Neural progenitor cell (in vitro differentiated cells): ENCODE measurements at regions not wholly inside any gene's neighbourhood (a gene's known extent, or its start where the extent isn't known, plus 50 kb on each side); places are given as distances from the start of the nearest gene placed in this dataset.

Source experiments
- EZH2phosphoT487 ChIP-seq: fragments of 200-600 bp; sonication (generic); IDR thresholded peaks from 2 replicates; pipeline ENCODE4 v1.6.1; 2017; ENCODE audit warnings: antibody characterized with exemption
- TF ChIP-seq, protein P1 (sequence below): fragments of 200-600 bp; sonication (generic); IDR thresholded peaks from 2 replicates; pipeline ENCODE4 v1.5.1; 2017; ENCODE audit warnings: antibody characterized with exemption, mild to moderate bottlenecking

DNA sequence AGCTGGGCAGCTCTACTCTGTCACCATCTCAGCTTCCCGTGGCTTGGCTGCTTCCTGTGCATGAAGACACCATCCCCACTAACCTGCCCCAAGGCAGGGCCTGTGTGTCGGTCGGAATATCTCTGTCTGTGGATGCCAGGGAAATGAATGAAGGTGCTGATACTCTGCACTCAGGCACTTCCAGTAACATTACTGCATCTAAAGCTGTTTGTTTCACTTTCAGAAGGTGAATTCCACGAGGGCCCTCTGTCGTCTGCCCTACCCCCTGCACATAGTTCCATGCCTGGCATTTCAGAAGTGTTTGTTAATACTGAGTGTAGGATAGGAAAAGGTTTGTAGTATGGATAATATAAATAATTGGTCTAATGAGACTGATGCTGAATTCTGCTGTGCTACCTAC is 114.7 kb upstream of the GMDS start:
- TF ChIP-seq, protein P1, sequence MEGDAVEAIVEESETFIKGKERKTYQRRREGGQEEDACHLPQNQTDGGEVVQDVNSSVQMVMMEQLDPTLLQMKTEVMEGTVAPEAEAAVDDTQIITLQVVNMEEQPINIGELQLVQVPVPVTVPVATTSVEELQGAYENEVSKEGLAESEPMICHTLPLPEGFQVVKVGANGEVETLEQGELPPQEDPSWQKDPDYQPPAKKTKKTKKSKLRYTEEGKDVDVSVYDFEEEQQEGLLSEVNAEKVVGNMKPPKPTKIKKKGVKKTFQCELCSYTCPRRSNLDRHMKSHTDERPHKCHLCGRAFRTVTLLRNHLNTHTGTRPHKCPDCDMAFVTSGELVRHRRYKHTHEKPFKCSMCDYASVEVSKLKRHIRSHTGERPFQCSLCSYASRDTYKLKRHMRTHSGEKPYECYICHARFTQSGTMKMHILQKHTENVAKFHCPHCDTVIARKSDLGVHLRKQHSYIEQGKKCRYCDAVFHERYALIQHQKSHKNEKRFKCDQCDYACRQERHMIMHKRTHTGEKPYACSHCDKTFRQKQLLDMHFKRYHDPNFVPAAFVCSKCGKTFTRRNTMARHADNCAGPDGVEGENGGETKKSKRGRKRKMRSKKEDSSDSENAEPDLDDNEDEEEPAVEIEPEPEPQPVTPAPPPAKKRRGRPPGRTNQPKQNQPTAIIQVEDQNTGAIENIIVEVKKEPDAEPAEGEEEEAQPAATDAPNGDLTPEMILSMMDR = no peak
- no peak for TF ChIP-seq EZH2phosphoT487
